Right renal pelvis (tissue), 4 donors: ENCODE measurements at regions not wholly inside any gene's neighbourhood (a gene's known extent, or its start where the extent isn't known, plus 50 kb on each side); places are given as distances from the start of the nearest gene placed in this dataset.
"Not testable (repeated sequence)": the region's sequence is repeated elsewhere in the genome, so short reads cannot be mapped to it uniquely, and the experiment has no call there.

Source experiments
- DNase-seq, 4 donors: peaks; one replicate each; pipeline ENCODE4 v3.0.0-alpha.2; 2013; ENCODE audit warnings: low read depth in 4 of 4, low spot score in 3 of 4, missing footprints in 1 of 4

GRCh38 chr4:86413426-86413825 lies 53.6 kb upstream of the MAPK10 start:
- DNase-seq, result not testable (repeated sequence)

- DNase-seq, result no peak
Observed at GRCh38 chr4:86414686-86415085, 54.8 kb upstream of the MAPK10 start.

- DNase-seq, result no peak
Observed at GRCh38 chr4:86416081-86416480, 56.2 kb upstream of the MAPK10 start.

GRCh38 chr4:86421461-86421860 lies 61.6 kb upstream of the MAPK10 start:
- no peak for DNase-seq

GRCh38 chr4:86431543-86432116 lies 71.8 kb upstream of the MAPK10 start:
- DNase-seq, result no peak

- DNase-seq, result no peak
Observed at GRCh38 chr4:86432559-86433134, 72.8 kb upstream of the MAPK10 start.

GRCh38 chr4:86439293-86439692 lies 79.4 kb upstream of the MAPK10 start:
- DNase-seq, result no peak

GRCh38 chr4:86441175-86441936 lies 81.5 kb upstream of the MAPK10 start:
- DNase-seq, result no peak

- no peak for DNase-seq
Observed at GRCh38 chr4:86442881-86443280, 83.0 kb upstream of the MAPK10 start.

GRCh38 chr4:86443495-86443894 lies 83.6 kb upstream of the MAPK10 start:
- no peak for DNase-seq

- no peak for DNase-seq
Observed at GRCh38 chr4:86446996-86447395, 87.1 kb upstream of the MAPK10 start.

GRCh38 chr4:86448871-86449270 lies 89.0 kb upstream of the MAPK10 start:
- DNase-seq, result no peak

- DNase-seq, result no peak
Observed at GRCh38 chr4:86449746-86450588, 90.1 kb upstream of the MAPK10 start.

- DNase-seq, result no peak
Observed at GRCh38 chr4:86450861-86451260, 91.0 kb upstream of the MAPK10 start.

GRCh38 chr4:86451560-86452330 lies 91.9 kb upstream of the MAPK10 start:
- DNase-seq, result no peak

- peak in 2 of 4 donors; percentile 39 to 56 for DNase-seq
Observed at GRCh38 chr4:86452422-86452891, 92.6 kb upstream of the MAPK10 start.

- peak; percentile 39 to 63 (median 59) for DNase-seq
Observed at GRCh38 chr4:86452924-86453531, 93.2 kb upstream of the MAPK10 start.

GRCh38 chr4:86453611-86454072 lies 93.8 kb upstream of the MAPK10 start:
- not testable (repeated sequence) for DNase-seq

GRCh38 chr4:86461849-86462248 lies 102.0 kb upstream of the MAPK10 start:
- DNase-seq, result no peak
